SK-N-MC (cell line): ENCODE measurements at regions not wholly inside any gene's neighbourhood (a gene's known extent, or its start where the extent isn't known, plus 50 kb on each side); places are given as distances from the start of the nearest gene placed in this dataset.

Experiments used
- EZH2 ChIP-seq: fragments of 200-600 bp; sonication (generic); IDR thresholded peaks from one replicate; pipeline ENCODE4 v1.6.1; 2017; ENCODE audit warnings: antibody characterized with exemption
- FOXP2 ChIP-seq: optimal IDR thresholded peaks from 2 replicates; pipeline ENCODE3; 2011; ENCODE audit warnings: mild to moderate bottlenecking, moderate library complexity; ENCODE audit not compliant: insufficient read depth; ENCODE audit errors: extremely low read length, control extremely low read depth
- POLR2AphosphoS5 ChIP-seq: IDR thresholded peaks from 2 replicates; pipeline ENCODE4 v1.6.1; 2012; ENCODE audit warnings: mild to moderate bottlenecking, low read depth, low read length, borderline replicate concordance

DNA sequence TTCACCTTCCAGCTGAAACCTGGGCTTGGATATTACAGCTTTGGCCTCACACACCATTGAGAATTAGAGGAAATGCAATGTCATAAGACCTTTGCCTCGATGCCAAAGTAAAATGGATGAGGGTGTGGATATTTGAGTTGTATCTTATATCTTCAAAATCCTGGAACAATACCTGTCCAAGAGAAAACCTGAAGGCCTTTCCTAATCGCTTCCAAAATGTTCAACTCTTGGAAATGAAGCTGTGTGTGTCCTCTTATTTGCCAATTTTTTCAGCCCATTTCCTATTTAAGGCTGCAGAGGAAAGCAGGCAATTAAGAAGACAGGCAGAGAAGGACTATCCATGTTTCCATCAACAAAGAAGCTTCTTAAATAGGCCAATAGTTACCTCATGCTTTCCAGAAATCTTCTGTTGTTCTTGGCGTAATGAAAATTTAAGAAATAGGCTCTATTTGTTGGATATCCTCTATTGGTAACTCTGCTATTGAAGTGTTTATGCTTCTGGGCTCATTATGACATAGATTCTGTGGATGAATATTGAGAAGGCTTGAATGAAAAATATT is 99.5 kb upstream of the ZBTB20 start:
- no peak for TF ChIP-seq EZH2
- no peak for TF ChIP-seq POLR2AphosphoS5
- no peak for TF ChIP-seq FOXP2
